K562 (cell line): ENCODE measurements at regions not wholly inside any gene's neighbourhood (a gene's known extent, or its start where the extent isn't known, plus 50 kb on each side); places are given as distances from the start of the nearest gene placed in this dataset.

Experiments
- BHLHE40 ChIP-seq: IDR thresholded peaks from 2 replicates; pipeline ENCODE4 v1.6.1; 2011; ENCODE audit warnings: low read length, improper control_type of control experiment
- FOSL1 ChIP-seq: fragments of 200-800 bp; sonication (Bioruptor generic); conservative IDR thresholded peaks from 2 replicates; pipeline ENCODE4 v1.6.1; 2016; ENCODE audit warnings: missing genetic modification characterization, missing compliant biosample characterization
- HOXB6 ChIP-seq: fragments of 250-450 bp; sonication (Bioruptor Pico); IDR thresholded peaks from 2 replicates; pipeline ENCODE4 v1.5.1; 2022; ENCODE audit warnings: mild to moderate bottlenecking, borderline replicate concordance
- MAFG ChIP-seq: fragments of 450-650 bp; conservative IDR thresholded peaks from 2 replicates; pipeline ENCODE4 v1.6.1; 2016; ENCODE audit warnings: missing genetic modification characterization, missing compliant biosample characterization
- MEF2D ChIP-seq: conservative IDR thresholded peaks from 2 replicates; pipeline ENCODE4 v1.6.1; 2016; ENCODE audit warnings: low read depth, missing genetic modification characterization, missing compliant biosample characterization
- PRMT5 ChIP-seq: sonication (generic); formaldehyde crosslinking; IDR thresholded peaks from 2 replicates; pipeline ENCODE4 v1.5.0; 2020; ENCODE audit warnings: missing genetic modification reagents
- RBBP5 ChIP-seq: fragments of 200-600 bp; sonication (generic); IDR thresholded peaks from 2 replicates; pipeline ENCODE4 v1.6.1; 2012; ENCODE audit warnings: borderline replicate concordance, mild to moderate bottlenecking, low read length, control low read depth, inconsistent platforms; ENCODE audit not compliant: insufficient read depth, poor library complexity, severe bottlenecking
- SMAD1 ChIP-seq: fragments of 150-350 bp; IDR thresholded peaks from 2 replicates; pipeline ENCODE4 v1.6.1; 2014; ENCODE audit warnings: low read length, low read depth; ENCODE audit not compliant: partially characterized antibody
- SMARCE1 ChIP-seq: fragments of 450-650 bp; IDR thresholded peaks from 2 replicates; pipeline ENCODE4 v1.7.1; 2016; ENCODE audit warnings: mild to moderate bottlenecking
- SNIP1 ChIP-seq: fragments of 450-650 bp; IDR thresholded peaks from 2 replicates; pipeline ENCODE4 v1.7.1; 2017; ENCODE audit warnings: low read depth, mild to moderate bottlenecking
- SRSF9 ChIP-seq: fragments of 200-400 bp; formaldehyde crosslinking; IDR thresholded peaks from 2 replicates; pipeline ENCODE4 v1.6.1; 2017; ENCODE audit warnings: low read depth, low read length, borderline replicate concordance
- TAF1 ChIP-seq: IDR thresholded peaks from 2 replicates; pipeline ENCODE4 v1.6.1; 2011; ENCODE audit warnings: mild to moderate bottlenecking, low read length, moderate library complexity; ENCODE audit not compliant: insufficient read depth, control insufficient read depth, severe bottlenecking; ENCODE audit errors: extremely low read depth
- TBP ChIP-seq: optimal IDR thresholded peaks from 2 replicates; pipeline ENCODE3; 2011; ENCODE audit warnings: low read depth, low read length, improper control_type of control experiment
- ZNF316 ChIP-seq: fragments of 450-650 bp; IDR thresholded peaks from 2 replicates; pipeline ENCODE4 v1.6.1; 2016
- ZNF347 ChIP-seq: fragments of 450-650 bp; formaldehyde crosslinking; IDR thresholded peaks from 2 replicates; pipeline ENCODE4 v1.4.0; 2020; ENCODE audit warnings: low read depth, mild to moderate bottlenecking, moderate library complexity
- ZNF384 ChIP-seq: IDR thresholded peaks from 2 replicates; pipeline ENCODE4 v1.6.1; 2012; ENCODE audit warnings: low read depth, low read length, improper control_type of control experiment
- TF ChIP-seq, protein P1 (sequence below): sonication (generic); formaldehyde crosslinking; IDR thresholded peaks from 2 replicates; pipeline ENCODE4 v1.8.0; 2023; ENCODE audit warnings: missing genetic modification reagents, mild to moderate bottlenecking, borderline replicate concordance
- TF ChIP-seq, protein P2 (sequence below): fragments of 250-450 bp; sonication (Bioruptor Pico); IDR thresholded peaks from 2 replicates; pipeline ENCODE4 v1.8.0; 2022; ENCODE audit warnings: moderate library complexity, mild to moderate bottlenecking, inconsistent platforms
- TF ChIP-seq, protein P3 (sequence below): fragments of 150-350 bp; conservative IDR thresholded peaks from 2 replicates; pipeline ENCODE4 v1.6.1; 2014; ENCODE audit warnings: low read length
- TF ChIP-seq, protein P4 (sequence below): IDR thresholded peaks from 3 replicates; pipeline ENCODE4 v1.6.1; 2011; ENCODE audit warnings: borderline replicate concordance, mild to moderate bottlenecking; ENCODE audit not compliant: insufficient read length, insufficient read depth

DNA sequence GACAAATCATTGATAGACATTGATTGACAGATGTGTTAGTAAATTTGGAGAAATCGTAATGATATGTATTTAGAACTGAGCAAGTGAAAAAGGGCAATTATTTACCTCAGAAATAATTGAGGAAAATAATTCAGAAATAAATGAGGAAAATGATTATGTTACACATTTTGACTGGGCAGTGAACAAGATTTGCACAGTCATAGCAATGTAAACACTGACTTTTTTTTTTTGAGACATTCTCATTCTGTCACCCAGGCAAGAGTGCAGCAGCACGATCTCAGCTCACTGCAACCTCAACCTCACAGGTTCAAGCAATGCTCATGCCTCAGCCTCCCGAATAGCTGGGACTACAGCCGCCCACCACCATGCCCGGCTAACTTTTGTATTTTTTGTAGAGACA lies 211.7 kb downstream of the SP3 start (continued):
- TF ChIP-seq SNIP1 (no peak), RBBP5 (no peak), SMAD1 (no peak), TAF1 (no peak), ZNF316 (peak; percentile 74), SRSF9 (no peak), HOXB6 (CRISPR knock-in tag) (no peak), SMARCE1 (no peak), FOSL1 (tag) (no peak), ZNF347 (CRISPR knock-in tag) (no peak), ZNF384 (peak; percentile 50; the same call in 1 of the 2 replicates), MAFG (tag) (peak; percentile 80), BHLHE40 (no peak), MEF2D (tag) (no peak), PRMT5 (no peak), TBP (no peak)
- TF ChIP-seq, protein P1, sequence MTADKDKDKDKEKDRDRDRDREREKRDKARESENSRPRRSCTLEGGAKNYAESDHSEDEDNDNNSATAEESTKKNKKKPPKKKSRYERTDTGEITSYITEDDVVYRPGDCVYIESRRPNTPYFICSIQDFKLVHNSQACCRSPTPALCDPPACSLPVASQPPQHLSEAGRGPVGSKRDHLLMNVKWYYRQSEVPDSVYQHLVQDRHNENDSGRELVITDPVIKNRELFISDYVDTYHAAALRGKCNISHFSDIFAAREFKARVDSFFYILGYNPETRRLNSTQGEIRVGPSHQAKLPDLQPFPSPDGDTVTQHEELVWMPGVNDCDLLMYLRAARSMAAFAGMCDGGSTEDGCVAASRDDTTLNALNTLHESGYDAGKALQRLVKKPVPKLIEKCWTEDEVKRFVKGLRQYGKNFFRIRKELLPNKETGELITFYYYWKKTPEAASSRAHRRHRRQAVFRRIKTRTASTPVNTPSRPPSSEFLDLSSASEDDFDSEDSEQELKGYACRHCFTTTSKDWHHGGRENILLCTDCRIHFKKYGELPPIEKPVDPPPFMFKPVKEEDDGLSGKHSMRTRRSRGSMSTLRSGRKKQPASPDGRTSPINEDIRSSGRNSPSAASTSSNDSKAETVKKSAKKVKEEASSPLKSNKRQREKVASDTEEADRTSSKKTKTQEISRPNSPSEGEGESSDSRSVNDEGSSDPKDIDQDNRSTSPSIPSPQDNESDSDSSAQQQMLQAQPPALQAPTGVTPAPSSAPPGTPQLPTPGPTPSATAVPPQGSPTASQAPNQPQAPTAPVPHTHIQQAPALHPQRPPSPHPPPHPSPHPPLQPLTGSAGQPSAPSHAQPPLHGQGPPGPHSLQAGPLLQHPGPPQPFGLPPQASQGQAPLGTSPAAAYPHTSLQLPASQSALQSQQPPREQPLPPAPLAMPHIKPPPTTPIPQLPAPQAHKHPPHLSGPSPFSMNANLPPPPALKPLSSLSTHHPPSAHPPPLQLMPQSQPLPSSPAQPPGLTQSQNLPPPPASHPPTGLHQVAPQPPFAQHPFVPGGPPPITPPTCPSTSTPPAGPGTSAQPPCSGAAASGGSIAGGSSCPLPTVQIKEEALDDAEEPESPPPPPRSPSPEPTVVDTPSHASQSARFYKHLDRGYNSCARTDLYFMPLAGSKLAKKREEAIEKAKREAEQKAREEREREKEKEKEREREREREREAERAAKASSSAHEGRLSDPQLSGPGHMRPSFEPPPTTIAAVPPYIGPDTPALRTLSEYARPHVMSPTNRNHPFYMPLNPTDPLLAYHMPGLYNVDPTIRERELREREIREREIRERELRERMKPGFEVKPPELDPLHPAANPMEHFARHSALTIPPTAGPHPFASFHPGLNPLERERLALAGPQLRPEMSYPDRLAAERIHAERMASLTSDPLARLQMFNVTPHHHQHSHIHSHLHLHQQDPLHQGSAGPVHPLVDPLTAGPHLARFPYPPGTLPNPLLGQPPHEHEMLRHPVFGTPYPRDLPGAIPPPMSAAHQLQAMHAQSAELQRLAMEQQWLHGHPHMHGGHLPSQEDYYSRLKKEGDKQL (CRISPR knock-in tag), result no peak
- TF ChIP-seq, protein P2, sequence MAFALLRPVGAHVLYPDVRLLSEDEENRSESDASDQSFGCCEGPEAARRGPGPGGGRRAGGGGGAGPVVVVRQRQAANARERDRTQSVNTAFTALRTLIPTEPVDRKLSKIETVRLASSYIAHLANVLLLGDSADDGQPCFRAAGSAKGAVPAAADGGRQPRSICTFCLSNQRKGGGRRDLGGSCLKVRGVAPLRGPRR, result no peak
- TF ChIP-seq, protein P3, sequence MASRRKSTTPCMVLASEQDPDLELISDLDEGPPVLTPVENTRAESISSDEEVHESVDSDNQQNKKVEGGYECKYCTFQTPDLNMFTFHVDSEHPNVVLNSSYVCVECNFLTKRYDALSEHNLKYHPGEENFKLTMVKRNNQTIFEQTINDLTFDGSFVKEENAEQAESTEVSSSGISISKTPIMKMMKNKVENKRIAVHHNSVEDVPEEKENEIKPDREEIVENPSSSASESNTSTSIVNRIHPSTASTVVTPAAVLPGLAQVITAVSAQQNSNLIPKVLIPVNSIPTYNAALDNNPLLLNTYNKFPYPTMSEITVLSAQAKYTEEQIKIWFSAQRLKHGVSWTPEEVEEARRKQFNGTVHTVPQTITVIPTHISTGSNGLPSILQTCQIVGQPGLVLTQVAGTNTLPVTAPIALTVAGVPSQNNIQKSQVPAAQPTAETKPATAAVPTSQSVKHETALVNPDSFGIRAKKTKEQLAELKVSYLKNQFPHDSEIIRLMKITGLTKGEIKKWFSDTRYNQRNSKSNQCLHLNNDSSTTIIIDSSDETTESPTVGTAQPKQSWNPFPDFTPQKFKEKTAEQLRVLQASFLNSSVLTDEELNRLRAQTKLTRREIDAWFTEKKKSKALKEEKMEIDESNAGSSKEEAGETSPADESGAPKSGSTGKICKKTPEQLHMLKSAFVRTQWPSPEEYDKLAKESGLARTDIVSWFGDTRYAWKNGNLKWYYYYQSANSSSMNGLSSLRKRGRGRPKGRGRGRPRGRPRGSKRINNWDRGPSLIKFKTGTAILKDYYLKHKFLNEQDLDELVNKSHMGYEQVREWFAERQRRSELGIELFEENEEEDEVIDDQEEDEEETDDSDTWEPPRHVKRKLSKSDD, result no peak
- TF ChIP-seq, protein P4, sequence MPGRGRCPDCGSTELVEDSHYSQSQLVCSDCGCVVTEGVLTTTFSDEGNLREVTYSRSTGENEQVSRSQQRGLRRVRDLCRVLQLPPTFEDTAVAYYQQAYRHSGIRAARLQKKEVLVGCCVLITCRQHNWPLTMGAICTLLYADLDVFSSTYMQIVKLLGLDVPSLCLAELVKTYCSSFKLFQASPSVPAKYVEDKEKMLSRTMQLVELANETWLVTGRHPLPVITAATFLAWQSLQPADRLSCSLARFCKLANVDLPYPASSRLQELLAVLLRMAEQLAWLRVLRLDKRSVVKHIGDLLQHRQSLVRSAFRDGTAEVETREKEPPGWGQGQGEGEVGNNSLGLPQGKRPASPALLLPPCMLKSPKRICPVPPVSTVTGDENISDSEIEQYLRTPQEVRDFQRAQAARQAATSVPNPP, result no peak
